HEK293T (cell line): ENCODE measurements at regions not wholly inside any gene's neighbourhood (a gene's known extent, or its start where the extent isn't known, plus 50 kb on each side); places are given as distances from the start of the nearest gene placed in this dataset.

Experiments used
- BHLHE40 ChIP-seq: fragments of 450-650 bp; IDR thresholded peaks from 2 replicates; pipeline ENCODE4 v1.6.1; 2016; ENCODE audit warnings: mild to moderate bottlenecking, moderate library complexity, borderline replicate concordance
- FOXA1 ChIP-seq: fragments of 450-650 bp; IDR thresholded peaks from 2 replicates; pipeline ENCODE4 v1.6.1; 2016; ENCODE audit warnings: mild to moderate bottlenecking
- FOXM1 ChIP-seq: fragments of 450-650 bp; IDR thresholded peaks from 2 replicates; pipeline ENCODE4 v1.6.1; 2017; ENCODE audit warnings: mild to moderate bottlenecking, borderline replicate concordance
- PKNOX1 ChIP-seq: fragments of 450-650 bp; IDR thresholded peaks from 2 replicates; pipeline ENCODE4 v1.6.1; 2016
- SUZ12 ChIP-seq: fragments of 450-650 bp; IDR thresholded peaks from 2 replicates; pipeline ENCODE4 v1.6.1; 2016; ENCODE audit warnings: mild to moderate bottlenecking
- TARDBP ChIP-seq: fragments of 450-650 bp; IDR thresholded peaks from 2 replicates; pipeline ENCODE4 v1.6.1; 2016
- ZNF384 ChIP-seq: fragments of 450-650 bp; IDR thresholded peaks from 2 replicates; pipeline ENCODE4 v1.6.1; 2016

- no peak for TF ChIP-seq FOXM1
- no peak for TF ChIP-seq PKNOX1
- TF ChIP-seq SUZ12: no peak
- no peak for TF ChIP-seq FOXA1
- no peak for TF ChIP-seq TARDBP
- TF ChIP-seq ZNF384: no peak
- no peak for TF ChIP-seq BHLHE40
These were observed 211.6 kb downstream of the TMEM167A start for GRCh38 chr5:82865625-82866024.
